DND-41 (cell line): ENCODE measurements at regions not wholly inside any gene's neighbourhood (a gene's known extent, or its start where the extent isn't known, plus 50 kb on each side); places are given as distances from the start of the nearest gene placed in this dataset.

ENCODE experiments used
- ATAC-seq: fragments of 200-7000 bp; cut with Tn5 transposase; 3 replicates; pipeline ENCODE4 v1.9.1; 2021; ENCODE audit warnings: low read depth; ENCODE audit not compliant: insufficient read depth
- DNase-seq: peaks from one replicate; pipeline ENCODE4 v3.0.0-alpha.2; 2020
- H2AFZ ChIP-seq: 2 replicates; pipeline ENCODE4 v1.6.0; 2012; ENCODE audit warnings: low read depth, low read length
- H3K27ac ChIP-seq: 2 replicates; pipeline ENCODE4 v1.5.1; 2012; ENCODE audit warnings: low read length, inconsistent platforms
- H3K27me3 ChIP-seq: fragments of 200-600 bp; sonication (generic); 2 replicates; pipeline ENCODE4 v1.6.0; 2012; ENCODE audit warnings: low read length, mild to moderate bottlenecking, inconsistent platforms; ENCODE audit not compliant: insufficient read depth, poor library complexity
- H3K36me3 ChIP-seq: 2 replicates; pipeline ENCODE4 v1.5.1; 2012; ENCODE audit warnings: low read length, inconsistent platforms; ENCODE audit not compliant: insufficient read depth
- H3K4me1 ChIP-seq: 2 replicates; pipeline ENCODE4 v1.5.1; 2012; ENCODE audit warnings: mild to moderate bottlenecking, low read length; ENCODE audit not compliant: insufficient read depth
- H3K4me2 ChIP-seq: 2 replicates; pipeline ENCODE4 v1.6.0; 2012; ENCODE audit warnings: mild to moderate bottlenecking, moderate library complexity, low read length, inconsistent platforms; ENCODE audit not compliant: insufficient read depth
- H3K4me3 ChIP-seq, 2 experiments: fragments of 200-600 bp in 1 of 2; shearing (Covaris generic) in 1 of 2; 2 replicates each; pipeline ENCODE4 v1.5.1; 2012 to 2016; ENCODE audit warnings: inconsistent platforms in 2 of 2, low read length in 2 of 2, mild to moderate bottlenecking in 2 of 2, low read depth in 1 of 2, moderate library complexity in 1 of 2
- H3K79me2 ChIP-seq: 2 replicates; pipeline ENCODE4 v1.6.0; 2012; ENCODE audit warnings: low read length, inconsistent platforms; ENCODE audit not compliant: insufficient read depth
- H3K9ac ChIP-seq: 2 replicates; pipeline ENCODE4 v1.6.0; 2012; ENCODE audit warnings: low read depth, mild to moderate bottlenecking, inconsistent platforms, low read length, moderate library complexity
- H3K9me3 ChIP-seq: 2 replicates; pipeline ENCODE4 v1.5.1; 2012; ENCODE audit warnings: low read length, moderate library complexity, mild to moderate bottlenecking, inconsistent platforms; ENCODE audit not compliant: insufficient read depth, severe bottlenecking
- H4K20me1 ChIP-seq: 2 replicates; pipeline ENCODE4 v1.6.0; 2012; ENCODE audit warnings: low read length; ENCODE audit not compliant: insufficient read depth
- CTCF ChIP-seq: IDR thresholded peaks from 2 replicates; pipeline ENCODE4 v1.5.1; 2012; ENCODE audit warnings: borderline replicate concordance, low read length, moderate library complexity, mild to moderate bottlenecking; ENCODE audit not compliant: poor library complexity, severe bottlenecking; ENCODE audit errors: extremely low read depth
- EZH2 ChIP-seq: IDR thresholded peaks from 3 replicates; pipeline ENCODE4 v1.6.1; 2012; ENCODE audit warnings: borderline replicate concordance, low read depth, mild to moderate bottlenecking, moderate library complexity, low read length, inconsistent platforms; ENCODE audit not compliant: severe bottlenecking

DNA sequence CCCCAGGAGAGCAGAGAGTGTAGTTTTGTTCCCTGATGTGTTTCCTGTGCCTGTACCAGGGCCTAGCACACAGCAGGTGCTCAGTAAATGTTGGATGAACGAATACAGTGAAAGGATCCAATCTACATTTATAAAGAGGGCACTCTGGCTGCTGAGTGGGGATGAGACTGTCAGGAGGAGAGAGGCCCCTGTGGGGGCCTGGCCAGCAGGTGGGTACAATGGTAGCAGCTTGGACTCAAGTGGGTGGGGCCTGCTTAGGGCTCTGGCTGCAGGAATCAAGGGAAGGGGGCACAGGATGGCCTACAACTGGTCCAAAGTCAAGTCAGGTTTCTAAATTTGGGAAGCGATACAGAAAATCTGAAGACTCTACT lies 156.6 kb upstream of the GRK3 start:
- no peak overlapping the region for H3K9ac ChIP-seq
- H3K4me1 ChIP-seq: peaks cover 28% of the 10 kb centered on the region
- no peak overlapping the region for H3K4me3 ChIP-seq
- no peaks in the 10 kb centered on the region for H3K36me3 ChIP-seq
- H2AFZ ChIP-seq: no peak overlapping the region
- H3K27ac ChIP-seq: no peak overlapping the region
- no peak for TF ChIP-seq EZH2
- TF ChIP-seq CTCF: no peak
- no peaks in the 10 kb centered on the region for H3K27me3 ChIP-seq
- DNase-seq (no peak), ATAC-seq (no peak)
- peaks cover 20% of the 10 kb centered on the region for H3K79me2 ChIP-seq
- no peak overlapping the region for H3K4me2 ChIP-seq
- peaks cover 14% of the 10 kb centered on the region; the same call in 1 of the 2 replicates for H4K20me1 ChIP-seq
- no peaks in the 10 kb centered on the region for H3K9me3 ChIP-seq

DNA sequence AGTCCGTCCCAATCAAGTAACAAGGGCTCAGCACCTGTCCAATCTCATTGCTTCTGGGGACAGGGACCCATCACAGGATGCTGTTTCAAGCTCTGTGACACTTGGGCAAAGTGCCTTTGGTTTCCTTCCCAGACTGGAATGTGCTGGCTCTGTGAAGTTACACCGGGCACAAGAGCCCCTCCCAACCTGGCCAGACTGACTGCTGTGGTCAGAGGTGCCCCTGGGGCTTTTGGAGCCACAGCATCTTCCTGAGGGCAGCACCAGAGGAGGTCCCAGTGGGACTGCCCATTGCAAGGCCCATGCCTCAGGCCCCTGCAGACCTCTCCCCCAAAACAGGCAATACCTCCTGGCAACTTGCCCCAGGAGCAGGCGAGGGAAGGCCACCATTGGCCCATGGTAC lies 155.2 kb upstream of the GRK3 start:
- no peak for DNase-seq
- no peaks in the 10 kb centered on the region for H3K36me3 ChIP-seq
- no peaks in the 10 kb centered on the region for H3K9me3 ChIP-seq
- TF ChIP-seq EZH2 (no peak), CTCF (no peak)
- peaks cover 6% of the 10 kb centered on the region for H3K79me2 ChIP-seq
- ATAC-seq: no peak
- no peak overlapping the region for H3K27ac ChIP-seq
- H2AFZ ChIP-seq: no peak overlapping the region
- H3K4me1 ChIP-seq: peaks cover 14% of the 10 kb centered on the region
- H4K20me1 ChIP-seq: peaks cover 1% of the 10 kb centered on the region; the same call in 1 of the 2 replicates
- no peak overlapping the region for H3K4me3 ChIP-seq
- H3K27me3 ChIP-seq: no peaks in the 10 kb centered on the region
- no peak overlapping the region for H3K4me2 ChIP-seq
- no peak overlapping the region for H3K9ac ChIP-seq

- Histone ChIP-seq H4K20me1 (no peaks in the 10 kb centered on the region), H3K4me2 (no peak overlapping the region), H3K4me3 (no peak overlapping the region), H2AFZ (no peak overlapping the region), H3K79me2 (peaks cover under 1% of the 10 kb centered on the region; the same call in 1 of the 2 replicates), H3K9me3 (no peaks in the 10 kb centered on the region), H3K36me3 (no peaks in the 10 kb centered on the region), H3K4me1 (peaks cover 4% of the 10 kb centered on the region), H3K9ac (no peak overlapping the region), H3K27me3 (no peaks in the 10 kb centered on the region), H3K27ac (no peak overlapping the region)
- TF ChIP-seq CTCF (no peak), EZH2 (no peak)
- DNase-seq (no peak), ATAC-seq (no peak)
Observed at GRCh38 chr22:25410849-25411248, 153.6 kb upstream of the GRK3 start.

- Histone ChIP-seq H2AFZ (no peak overlapping the region), H3K4me3 (no peak overlapping the region)
- no peak for ATAC-seq
Observed at GRCh38 chr22:25413620-25414019, 150.9 kb upstream of the GRK3 start.

More at GRCh38 chr22:25413620-25414019, 150.9 kb upstream of the GRK3 start:
- Histone ChIP-seq H3K4me1 (no peaks in the 10 kb centered on the region), H3K4me2 (no peak overlapping the region), H3K9me3 (no peaks in the 10 kb centered on the region), H3K79me2 (no peaks in the 10 kb centered on the region), H3K27ac (no peak overlapping the region), H3K9ac (no peak overlapping the region), H3K27me3 (no peaks in the 10 kb centered on the region), H4K20me1 (no peaks in the 10 kb centered on the region), H3K36me3 (no peaks in the 10 kb centered on the region)
- DNase-seq: no peak
- TF ChIP-seq EZH2: no peak
- no peak for TF ChIP-seq CTCF
